ENCODE measurements at regions not wholly inside any gene's neighbourhood (a gene's known extent, or its start where the extent isn't known, plus 50 kb on each side); places are given as distances from the start of the nearest gene placed in this dataset.

- no peak for DNase-seq (ENCODE audit: low read depth)
Measured at GRCh38 chr5:93275376-93275775, 305.6 kb downstream of the NR2F1-AS1 start.

GRCh38 chr5:93274291-93274690 lies 306.7 kb downstream of the NR2F1-AS1 start:
- no peak for DNase-seq (ENCODE audit: low read depth)

- peak; percentile 17 for DNase-seq (ENCODE audit: low read depth)
Measured at GRCh38 chr5:93273176-93273575, 307.8 kb downstream of the NR2F1-AS1 start.

- DNase-seq (ENCODE audit: low read depth), result no peak
Measured at GRCh38 chr5:93272108-93272507, 308.9 kb downstream of the NR2F1-AS1 start.

GRCh38 chr5:93267736-93268135 lies 313.3 kb downstream of the NR2F1-AS1 start:
- no peak for DNase-seq (ENCODE audit: low read depth)

- no peak for DNase-seq (ENCODE audit: low read depth)
Measured at GRCh38 chr5:93267276-93267675, 313.7 kb downstream of the NR2F1-AS1 start.

GRCh38 chr5:93257616-93258015 lies 323.4 kb downstream of the NR2F1-AS1 start:
- DNase-seq (ENCODE audit: low read depth), result peak; percentile 12

- DNase-seq (ENCODE audit: low read depth), result no peak
Measured at GRCh38 chr5:93255796-93256195, 325.2 kb downstream of the NR2F1-AS1 start.

- no peak for DNase-seq (ENCODE audit: low read depth)
Measured at GRCh38 chr5:93252165-93252564, 328.9 kb downstream of the NR2F1-AS1 start.

GRCh38 chr5:93251347-93251746 lies 329.7 kb downstream of the NR2F1-AS1 start:
- DNase-seq (ENCODE audit: low read depth), result no peak

GRCh38 chr5:93250424-93250823 lies 330.6 kb downstream of the NR2F1-AS1 start:
- DNase-seq (ENCODE audit: low read depth), result no peak

GRCh38 chr5:93249651-93250289 lies 331.2 kb downstream of the NR2F1-AS1 start:
- no peak for DNase-seq (ENCODE audit: low read depth)

GRCh38 chr5:93247105-93247504 lies 333.9 kb downstream of the NR2F1-AS1 start:
- no peak for DNase-seq (ENCODE audit: low read depth)

GRCh38 chr5:93246090-93246855 lies 334.7 kb downstream of the NR2F1-AS1 start:
- peak; percentile 99 for DNase-seq (ENCODE audit: low read depth)

- no peak for DNase-seq (ENCODE audit: low read depth)
Measured at GRCh38 chr5:93245226-93245625, 335.8 kb downstream of the NR2F1-AS1 start.

GRCh38 chr5:93243481-93243880 lies 337.5 kb downstream of the NR2F1-AS1 start:
- no peak for DNase-seq (ENCODE audit: low read depth)

- no peak for DNase-seq (ENCODE audit: low read depth)
Measured at GRCh38 chr5:93240228-93240834, 340.7 kb downstream of the NR2F1-AS1 start.

GRCh38 chr5:93236807-93237421 lies 344.1 kb downstream of the NR2F1-AS1 start:
- DNase-seq (ENCODE audit: low read depth), result no peak

- DNase-seq (ENCODE audit: low read depth), result no peak
Measured at GRCh38 chr5:93235761-93236160, 345.3 kb downstream of the NR2F1-AS1 start.

GRCh38 chr5:93226202-93226735 lies 354.8 kb downstream of the NR2F1-AS1 start:
- DNase-seq (ENCODE audit: low read depth), result peak; percentile 17

GRCh38 chr5:93225748-93226147 lies 355.3 kb downstream of the NR2F1-AS1 start:
- DNase-seq (ENCODE audit: low read depth), result no peak

- DNase-seq (ENCODE audit: low read depth), result no peak
Measured at GRCh38 chr5:93224624-93225023, 356.4 kb downstream of the NR2F1-AS1 start.
